GM18870 (cell line): ENCODE measurements at regions not wholly inside any gene's neighbourhood (a gene's known extent, or its start where the extent isn't known, plus 50 kb on each side); places are given as distances from the start of the nearest gene placed in this dataset.
A peak's percentile ranks its signal among the peaks of the same experiment; 100 is the strongest.
"Not testable (repeated sequence)": the region's sequence is repeated elsewhere in the genome, so short reads cannot be mapped to it uniquely, and the experiment has no call there.

Experiments used
- ATAC-seq: cut with Tn5 transposase; IDR thresholded peaks from one replicate; pipeline ENCODE4 v1.9.1; 2021; ENCODE audit warnings: moderate library complexity; ENCODE audit not compliant: unreplicated experiment

DNA sequence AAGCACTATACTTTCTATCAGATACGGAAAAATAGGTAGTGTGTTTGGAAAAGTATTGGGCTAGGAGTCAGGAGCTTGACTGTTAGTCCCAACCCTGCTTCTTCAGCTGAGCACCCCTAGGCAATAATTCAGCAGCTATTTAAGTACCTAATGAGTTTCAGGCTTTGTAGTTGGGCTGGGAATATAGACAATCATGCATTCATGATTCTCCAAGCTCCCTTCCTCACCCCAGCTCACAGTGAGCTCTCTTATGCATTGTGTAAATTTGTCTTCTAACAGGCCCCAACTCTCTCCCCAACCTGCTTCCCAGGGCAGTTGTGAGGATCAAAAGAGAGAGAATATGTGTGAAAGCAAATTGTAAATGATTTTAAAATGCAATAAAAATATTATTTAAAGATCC is 201.2 kb downstream of the MSX2 start:
- no peak for ATAC-seq

DNA sequence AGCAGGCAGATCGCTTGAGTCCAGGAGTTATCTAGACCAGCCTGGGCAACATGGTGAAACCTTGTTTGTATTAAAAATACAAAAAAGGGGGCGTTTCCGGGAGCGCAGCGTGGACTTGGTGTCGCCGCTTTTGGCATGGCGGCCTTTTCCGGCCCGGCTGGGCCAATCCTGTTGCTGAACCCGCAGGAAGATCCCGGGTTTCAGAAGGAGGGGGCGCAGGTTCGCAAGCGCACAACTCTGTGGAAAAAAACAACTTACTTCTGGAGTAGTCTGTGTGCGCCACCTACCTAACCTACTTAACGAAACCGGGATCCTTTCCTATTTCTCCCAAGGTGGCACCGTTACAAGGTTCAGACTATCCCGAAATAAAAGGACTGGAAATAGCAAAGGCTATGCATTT is 198.6 kb downstream of the MSX2 start:
- ATAC-seq, result no peak

DNA sequence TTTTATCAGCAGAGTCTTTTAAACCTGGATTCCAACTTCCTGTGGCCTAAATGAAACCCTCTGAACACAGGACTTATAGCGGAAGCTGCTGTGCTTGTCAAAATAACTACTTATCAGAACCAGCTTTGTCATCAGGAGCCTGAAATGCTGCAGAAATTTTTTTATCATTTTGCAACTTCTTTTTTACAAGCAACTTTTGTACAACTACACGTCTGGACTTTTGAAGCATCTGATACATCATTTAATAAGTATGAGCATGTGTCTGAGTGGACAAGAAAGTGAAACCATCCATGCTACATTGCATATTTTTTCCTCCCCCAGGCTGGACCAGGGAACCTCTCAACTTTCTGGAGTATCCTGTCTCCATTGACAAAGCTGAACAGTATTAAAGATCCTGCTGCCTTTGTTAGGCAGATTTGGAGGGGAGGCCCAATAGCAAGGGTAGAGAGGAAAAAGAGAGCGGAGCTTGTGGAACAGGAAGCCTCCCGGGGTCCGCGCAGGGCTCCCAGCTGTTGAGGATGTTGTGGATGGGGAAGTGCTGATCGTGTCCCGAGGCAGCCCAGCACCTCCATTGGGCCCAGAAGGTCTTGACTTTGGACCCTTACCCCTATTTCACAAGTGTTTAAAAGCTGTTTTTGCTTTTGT is 196.6 kb downstream of the MSX2 start:
- no peak for ATAC-seq

DNA sequence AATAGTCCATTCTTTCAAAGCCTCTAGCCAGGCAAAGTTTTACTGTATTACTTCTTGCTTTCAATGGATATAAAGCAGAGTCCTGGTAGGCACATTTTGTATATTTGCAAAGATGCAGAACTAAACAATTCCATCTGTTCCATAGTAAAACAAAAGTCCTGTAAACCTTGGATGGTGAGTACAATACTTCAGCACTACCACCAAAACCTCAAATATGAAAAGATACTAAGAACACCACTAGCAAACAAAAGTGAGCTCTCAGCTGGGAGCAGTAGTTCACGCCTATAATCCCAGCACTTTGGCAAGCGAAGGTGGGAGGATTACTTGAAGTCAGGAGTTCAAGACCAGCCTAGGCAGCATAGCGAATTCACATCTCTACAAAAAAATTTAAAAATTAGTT is 195.0 kb downstream of the MSX2 start:
- no peak for ATAC-seq

DNA sequence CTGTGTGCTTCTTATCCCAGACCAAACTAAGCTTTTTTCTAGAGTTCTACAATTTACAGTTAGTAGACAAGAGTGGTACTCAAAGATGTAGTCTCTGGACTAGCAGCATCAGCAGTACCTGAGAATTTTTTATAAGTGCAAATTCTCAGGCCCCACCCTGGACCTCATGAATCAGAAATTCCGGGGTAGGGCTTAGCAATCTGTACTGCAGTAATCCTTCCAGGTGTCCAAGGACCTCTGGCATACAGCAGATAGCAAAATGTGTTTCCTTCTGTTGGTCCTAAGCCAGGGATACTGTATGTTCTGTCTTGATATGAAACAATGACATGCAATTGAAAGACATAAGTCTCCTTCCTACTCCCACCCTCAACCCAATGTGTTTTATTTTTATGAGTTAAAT is 194.3 kb downstream of the MSX2 start:
- ATAC-seq, result no peak

DNA sequence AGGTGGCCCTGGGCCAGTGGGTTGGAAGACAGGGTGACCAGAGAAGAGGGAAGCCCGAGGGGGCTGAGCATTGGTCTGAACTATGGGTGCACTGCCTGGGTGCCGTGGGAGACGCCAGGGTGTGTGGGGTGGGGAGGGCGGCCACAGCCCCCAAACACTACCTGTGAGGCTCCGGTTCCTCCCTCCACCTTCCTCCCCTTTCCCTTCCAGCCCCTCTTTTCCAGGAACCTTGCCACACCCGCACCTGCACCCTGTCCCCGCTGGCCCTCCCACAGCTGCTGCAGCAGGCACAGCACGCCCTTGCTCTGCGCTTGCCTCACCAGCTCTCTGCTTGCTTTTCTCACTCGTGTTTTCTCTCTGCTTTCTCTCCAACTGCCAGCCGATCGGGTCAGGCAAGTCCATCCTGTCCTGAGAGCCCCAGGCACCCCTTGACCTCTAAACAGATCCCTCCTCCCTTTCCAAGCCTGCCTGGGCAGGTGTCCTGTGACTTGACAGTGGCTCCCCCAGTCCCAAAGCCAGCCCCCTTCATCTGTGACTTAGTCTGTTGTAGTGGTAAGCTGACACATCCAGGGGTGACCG is 193.7 kb downstream of the MSX2 start:
- no peak for ATAC-seq

DNA sequence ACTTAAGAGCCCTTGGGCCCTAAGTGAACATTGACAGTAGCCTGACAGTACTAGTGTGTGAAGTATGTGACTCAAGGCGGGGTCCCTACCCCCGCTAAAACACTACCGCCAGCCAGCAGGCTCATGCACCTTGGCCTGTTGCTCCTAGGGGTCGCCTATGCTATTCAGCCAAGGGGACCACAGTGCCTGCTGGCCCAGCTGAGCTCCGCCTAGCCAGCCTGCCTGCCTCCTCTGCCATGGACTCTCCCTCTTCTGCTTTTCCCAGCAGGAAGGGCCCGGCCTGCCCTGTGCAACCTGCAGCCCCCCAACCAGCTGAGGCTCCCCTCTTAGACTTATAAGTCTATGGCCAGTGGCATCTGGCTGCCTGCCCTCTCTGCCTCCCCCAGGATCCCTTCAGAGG is 193.1 kb downstream of the MSX2 start:
- not testable (repeated sequence) for ATAC-seq

DNA sequence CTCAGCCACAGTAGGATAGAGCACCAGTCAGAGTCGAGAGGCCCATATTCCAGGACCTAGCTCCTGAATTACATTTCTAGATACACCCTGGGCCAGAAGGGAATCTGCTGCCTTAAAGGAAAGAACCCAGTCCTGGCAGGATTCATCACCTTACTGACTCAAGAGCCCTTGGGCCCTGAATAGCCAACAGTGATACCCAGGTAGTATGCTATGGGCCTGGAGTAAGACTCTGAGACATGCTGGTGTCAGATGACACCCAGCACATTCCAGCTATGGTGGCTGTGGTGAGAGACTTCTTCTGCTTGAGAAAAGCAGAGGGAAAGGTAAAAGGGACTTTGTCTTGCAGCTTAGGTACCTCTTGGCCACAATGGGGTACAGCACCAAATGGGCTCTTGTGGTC is 192.5 kb downstream of the MSX2 start:
- ATAC-seq, result not testable (repeated sequence)

DNA sequence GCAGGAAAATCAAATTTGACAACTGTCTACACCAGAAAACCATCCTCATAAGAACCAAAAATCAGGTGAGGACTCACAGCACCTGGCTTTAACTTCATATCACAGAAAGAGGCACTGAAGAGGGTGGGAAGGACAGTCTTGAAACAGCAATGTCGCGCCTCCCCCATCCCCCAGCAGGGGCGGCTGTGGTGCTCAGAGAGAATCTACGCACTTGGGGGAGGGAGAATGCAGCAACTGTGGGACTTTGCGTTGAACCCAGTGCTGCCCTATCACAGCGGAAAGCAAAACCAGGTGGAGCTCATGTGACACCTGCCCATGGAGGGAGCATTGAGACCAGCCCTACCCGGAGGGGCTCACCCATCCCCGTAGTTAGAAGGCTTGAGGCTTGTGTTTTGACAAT is 191.8 kb downstream of the MSX2 start:
- ATAC-seq, result no peak

DNA sequence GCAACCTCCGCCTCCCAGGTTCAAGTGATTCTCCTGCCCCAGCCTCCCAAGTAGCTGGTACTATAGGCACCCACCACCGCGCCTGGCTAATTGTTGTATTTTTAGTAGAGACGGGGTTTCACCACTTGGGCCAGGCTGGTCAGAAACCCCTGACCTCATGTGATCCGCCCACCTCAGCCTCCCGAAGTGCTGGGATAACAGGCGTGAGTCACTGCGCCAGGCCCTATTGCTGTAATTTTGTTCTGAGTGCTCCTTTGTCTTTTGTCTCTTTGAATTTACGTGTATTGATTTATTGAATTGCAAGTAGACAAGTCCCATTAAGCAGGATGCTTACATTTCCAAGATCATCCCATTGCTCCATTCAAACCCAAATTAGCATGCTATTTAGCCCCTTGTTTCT is 186.7 kb downstream of the MSX2 start:
- no peak for ATAC-seq

DNA sequence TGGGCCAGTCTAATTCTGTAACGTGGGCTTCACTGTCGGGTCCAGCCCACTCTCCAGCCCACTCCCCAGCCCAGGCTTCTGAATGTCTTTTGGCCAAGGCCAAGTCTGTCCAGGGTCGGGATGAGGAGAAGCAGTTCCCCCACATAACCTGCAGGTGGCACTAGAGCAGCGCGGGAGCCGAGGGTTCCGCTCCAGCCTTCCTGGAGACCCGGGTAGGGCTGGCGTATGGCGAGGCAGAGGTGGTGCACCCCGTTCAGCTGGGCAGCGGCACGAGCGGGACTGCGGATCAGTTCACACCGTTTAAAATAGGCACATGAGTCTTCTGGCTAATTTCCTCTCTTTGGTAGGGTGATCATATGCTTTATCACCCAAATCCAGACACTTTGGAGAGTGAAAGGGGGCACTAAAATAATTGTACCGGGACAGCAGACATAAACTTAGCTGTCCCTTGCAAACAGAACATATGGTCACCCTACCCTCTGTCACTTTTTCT is 185.9 kb downstream of the MSX2 start:
- peak; percentile 78 for ATAC-seq

DNA sequence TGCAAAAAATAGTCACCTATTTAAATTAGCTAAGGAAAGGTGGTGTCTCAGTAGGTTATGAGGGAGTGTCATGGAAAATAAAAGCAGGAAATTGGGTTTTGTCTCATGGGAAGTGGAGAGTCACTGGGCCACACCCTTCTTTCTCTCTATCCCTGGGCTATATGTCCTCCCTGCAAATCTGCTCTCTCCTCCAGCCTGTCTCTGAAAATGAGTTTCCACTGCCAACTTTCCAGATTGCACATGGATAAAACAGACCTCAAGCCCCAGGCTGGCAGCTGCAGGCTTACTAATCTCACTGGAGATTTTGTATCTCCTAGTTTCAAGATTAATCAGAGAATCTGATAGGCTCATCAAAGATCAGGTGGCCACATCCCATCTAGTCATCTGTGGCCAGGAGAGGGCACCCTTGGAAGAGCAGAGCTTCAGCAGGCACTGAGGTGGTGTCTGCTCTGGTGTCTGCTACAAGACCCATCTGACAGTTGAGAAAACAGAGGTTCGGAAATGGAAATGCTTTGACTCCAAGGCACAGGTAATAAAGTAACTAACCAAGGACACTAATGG is 178.9 kb downstream of the MSX2 start:
- ATAC-seq, result no peak

DNA sequence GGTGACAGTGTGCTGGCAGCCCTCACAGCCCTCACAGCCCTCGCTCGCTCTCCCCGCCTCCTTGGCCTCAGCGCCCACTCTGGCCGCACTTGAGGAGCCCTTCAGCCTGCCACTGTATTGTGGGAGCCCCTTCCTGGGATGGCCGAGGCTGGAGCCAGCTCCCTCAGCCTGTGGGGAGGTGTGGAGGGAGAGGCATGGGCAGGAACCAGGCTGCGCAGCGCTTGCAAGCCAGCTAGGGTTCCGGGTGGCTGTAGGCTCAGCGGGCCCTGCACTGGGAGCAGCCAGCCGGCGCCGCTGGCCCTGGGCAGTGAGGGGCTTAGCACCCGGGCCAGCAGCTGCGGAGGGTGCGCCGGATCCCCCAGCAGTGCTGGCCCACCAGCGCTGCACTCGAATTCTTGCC is 177.0 kb downstream of the MSX2 start:
- no peak for ATAC-seq

DNA sequence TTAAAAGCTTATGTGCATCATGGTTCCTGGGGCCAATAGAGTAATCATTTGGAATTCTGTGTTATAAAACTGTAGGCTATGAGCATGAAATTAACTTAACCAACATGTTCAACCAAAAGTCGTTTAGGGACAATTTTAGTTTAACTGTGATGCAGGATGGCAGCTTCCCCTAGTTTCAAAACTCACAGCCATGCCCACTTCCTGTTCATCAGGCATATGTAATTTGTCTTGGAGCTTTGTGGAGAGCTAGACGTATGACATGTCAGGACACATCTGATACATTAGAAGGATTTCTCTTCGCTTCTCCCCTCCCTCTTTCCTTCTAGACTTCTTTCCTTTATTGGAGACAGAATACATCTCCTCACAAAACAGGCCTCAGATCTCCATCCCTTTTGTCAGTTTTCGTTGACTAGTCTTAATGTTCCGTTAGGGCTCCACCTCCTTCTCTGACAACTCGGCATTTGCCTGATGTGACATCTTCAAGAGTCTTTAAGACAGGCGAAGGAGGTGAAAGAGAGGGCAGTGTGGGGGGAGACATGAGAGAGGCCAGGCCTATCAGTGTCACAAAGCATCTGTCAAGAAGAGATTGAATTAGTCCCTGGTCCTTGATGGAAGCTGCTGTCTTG is 176.0 kb downstream of the MSX2 start:
- ATAC-seq, result no peak

DNA sequence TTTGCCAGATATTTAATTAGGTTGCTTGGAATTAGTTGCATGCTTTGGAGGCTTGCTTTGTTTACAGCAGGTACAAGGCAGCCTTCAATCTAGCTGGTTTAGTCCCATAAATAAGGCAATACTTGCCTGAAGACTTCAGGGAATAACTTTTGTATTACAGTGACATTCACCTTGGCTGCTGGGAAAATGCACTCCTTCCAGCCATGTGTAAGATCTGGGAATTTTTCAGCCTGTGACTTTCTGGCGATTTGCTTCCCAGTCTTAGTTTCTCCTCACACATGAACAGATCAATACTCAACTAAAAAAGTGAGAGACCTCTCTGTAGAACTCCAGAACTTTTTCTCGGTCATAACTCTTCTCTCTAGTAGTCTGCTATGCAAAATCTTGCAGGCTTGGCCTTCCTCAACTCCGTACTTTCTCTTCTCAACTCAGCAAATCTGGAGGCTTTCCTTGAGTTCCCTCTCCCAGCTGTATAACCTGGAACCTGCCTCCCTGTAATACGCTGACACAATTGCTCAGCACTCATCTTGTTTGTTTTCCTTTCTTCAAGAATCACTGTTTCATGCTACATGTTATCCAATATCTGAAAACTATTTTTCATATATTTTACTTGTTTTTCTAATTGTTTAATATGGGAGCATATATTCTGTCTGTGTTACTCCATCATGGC is 173.0 kb downstream of the MSX2 start:
- ATAC-seq, result no peak

DNA sequence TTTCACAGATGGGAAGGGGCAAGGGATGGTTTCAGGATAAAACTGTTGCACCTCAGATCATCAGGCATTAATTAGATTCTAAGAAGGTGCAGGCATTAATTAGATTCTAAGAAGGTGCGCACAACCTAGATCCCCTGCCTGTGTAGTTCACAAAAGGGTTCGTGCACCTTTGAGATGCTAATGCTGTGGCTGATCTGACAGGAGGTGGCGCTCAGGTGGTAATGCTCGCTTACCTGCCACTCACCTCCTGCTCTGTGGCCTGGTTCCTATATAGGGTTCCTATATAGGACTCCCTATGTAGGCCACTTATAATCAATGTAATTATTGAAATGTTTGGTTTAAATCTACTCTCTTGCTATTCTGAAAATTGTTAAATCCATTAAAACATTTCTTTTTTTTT is 171.0 kb downstream of the MSX2 start:
- no peak for ATAC-seq

DNA sequence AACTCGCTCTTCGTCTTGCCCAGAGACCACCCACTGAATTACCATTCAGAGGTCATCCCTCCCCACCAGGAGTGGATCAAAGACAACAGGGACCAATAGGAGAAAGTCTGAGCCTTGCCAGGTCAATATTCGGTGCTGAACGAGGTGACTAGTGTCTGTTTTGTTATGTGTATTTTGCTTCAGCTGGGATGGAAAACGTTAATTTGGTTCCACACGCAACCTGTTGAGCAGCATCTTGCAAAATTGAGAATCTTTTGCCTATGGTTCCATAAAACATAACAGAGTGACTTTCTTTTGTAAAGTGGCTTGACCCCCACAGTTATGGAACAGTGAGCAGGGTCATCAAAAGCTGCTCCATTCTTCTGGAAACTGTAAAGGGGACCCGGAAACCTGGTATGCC is 168.4 kb downstream of the MSX2 start:
- no peak for ATAC-seq

DNA sequence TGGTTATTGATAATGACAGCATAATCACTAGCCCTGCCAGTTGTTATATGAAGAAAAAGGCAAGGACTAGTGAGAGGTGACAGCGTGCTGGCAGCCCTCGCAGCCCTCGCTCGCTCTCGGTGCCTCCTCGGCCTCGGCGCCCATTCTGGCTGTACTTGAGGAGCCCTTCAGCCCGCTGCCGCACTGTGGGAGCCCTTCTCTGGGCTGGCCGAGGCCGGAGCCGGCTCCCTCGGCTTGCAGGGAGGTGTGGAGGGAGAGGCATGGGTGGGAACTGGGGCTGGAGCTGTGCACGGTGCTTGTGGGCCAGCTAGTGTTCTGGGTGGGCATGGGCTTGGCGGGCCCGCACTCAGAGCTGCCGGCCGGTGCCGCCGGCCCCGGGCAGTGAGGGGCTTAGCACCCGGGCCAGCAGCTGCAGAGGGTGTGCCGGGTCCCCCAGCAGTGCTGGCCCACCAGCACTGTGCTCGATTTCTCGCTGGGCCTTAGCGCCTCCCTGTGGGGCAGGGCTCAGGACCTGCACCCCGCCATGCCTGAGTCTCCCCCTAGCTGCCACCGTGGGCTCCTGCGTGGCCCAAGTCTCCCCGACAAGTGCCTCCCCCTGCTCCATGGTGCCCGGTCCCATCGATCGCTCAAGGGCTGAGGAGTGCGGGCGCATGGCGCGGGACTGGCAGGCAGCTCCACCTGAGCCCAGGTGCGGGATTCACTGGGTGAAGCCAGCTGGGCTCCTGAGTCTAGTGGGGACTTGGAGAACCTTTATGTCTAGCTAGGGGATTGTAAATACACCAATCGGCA is 156.2 kb downstream of the MSX2 start:
- ATAC-seq, result not testable (repeated sequence)

DNA sequence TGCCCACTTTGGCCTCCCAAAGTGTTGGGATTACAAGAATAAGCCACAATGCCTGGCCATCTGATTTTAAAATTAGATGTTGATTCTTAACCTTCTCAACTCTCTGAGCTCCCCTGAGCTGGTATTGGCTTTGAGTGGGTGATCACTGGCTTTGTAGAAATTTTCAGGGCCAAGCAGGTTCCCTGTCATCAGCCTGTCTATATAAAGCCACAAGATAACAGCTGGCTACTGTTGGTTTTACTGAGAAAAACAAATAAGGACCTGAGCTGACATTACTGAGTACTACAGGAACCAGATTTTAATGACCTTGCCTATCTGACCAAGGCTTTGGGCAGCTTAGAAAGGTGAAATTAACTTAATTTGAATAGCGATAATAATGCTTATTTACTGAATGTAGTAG is 153.6 kb downstream of the MSX2 start:
- ATAC-seq, result no peak

DNA sequence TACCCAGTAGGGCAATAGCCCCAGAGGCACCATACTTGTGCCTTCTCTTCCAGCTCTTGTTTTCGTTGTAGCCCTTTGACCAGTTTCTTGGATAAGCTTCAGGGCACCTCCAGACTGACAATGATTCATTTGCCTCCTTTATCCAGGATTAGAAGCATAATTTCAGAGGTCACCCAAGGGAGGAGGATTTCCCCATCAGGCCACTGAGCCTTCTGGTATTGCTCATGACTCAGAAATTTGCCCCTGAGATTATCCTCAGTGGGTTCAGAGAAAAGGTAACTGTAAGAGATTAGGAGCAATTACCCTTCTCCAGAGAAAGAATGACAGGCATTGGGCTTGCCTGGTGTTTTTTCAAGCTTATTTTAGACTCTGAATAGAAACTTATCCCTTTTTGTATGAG is 147.9 kb downstream of the MSX2 start:
- no peak for ATAC-seq

DNA sequence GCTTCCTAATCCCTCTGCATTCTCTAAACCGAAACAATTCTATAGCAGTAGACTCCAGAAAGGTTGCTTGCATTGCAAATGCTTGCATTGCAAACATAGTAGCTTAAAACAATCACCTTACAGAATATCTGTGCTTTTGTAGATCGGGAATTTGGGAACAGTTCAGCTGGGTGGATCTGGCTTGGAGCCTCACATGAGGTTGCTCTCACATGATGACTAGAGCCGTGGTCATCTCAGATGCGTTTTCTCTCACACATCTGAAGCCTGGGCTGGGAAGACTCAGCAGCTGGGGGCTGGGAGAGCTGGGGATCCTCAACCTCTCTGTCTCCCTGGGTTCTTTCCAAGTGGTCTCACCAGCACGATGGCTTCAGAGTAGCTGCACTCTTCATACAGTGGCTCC is 127.8 kb downstream of the MSX2 start:
- ATAC-seq, result no peak
